RCC 7860 (cell line): ENCODE measurements at regions not wholly inside any gene's neighbourhood (a gene's known extent, or its start where the extent isn't known, plus 50 kb on each side); places are given as distances from the start of the nearest gene placed in this dataset.
"Not testable (repeated sequence)": the region's sequence is repeated elsewhere in the genome, so short reads cannot be mapped to it uniquely, and the experiment has no call there.

Source experiments
- DNase-seq: peaks from one replicate; pipeline ENCODE4 v3.0.0-alpha.2; 2015; ENCODE audit warnings: low spot score
- FAIRE-seq: peaks from 2 replicates; lab custom pipeline; 2012; peaks lifted over from hg19 to GRCh38; lab: Jason Lieb, UNC

DNA sequence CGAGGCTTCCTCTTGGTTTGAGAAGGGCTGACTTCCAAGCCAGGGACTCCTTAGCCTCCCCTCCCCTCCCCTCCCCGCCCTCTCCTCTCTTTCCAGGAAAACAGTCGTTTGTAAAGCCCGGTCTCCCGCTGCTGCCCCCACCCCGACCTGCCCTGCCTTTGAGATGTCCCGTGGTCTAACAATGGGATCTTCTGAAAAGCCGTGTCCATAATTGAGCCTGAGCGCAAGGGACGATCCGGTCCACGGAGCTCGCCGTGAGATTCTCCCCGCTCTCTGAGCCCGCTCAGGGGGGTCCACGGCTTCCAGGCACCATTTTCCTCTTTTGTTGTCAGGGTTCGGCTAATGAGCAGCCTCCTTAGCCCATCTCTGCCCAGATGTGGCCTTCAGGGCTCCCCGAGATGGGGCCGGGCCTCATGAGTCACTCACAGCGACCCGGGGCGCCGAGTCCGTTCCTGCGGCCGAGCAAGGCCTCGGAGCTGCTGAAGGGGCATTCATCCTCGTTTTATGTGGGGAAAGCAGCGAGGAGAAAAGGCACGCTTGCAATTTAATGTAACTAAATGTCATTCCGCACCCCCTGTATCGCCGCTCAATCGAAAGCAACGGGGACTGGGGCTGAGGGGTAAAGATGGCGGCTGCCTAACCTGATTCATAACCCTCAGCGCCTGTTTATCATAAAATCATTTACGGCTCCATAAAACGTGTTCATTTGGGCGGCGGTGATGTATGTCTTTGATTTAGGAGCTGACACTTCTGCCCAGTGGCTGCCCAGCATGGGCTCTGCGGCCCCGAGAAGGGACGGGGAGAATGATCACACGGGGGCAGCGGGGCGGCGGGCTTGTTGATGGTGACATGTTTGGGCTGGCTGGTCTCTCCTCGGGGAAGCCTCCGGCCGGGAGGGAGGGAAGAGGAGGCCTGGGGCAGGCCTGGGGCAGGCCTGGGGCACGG is 232.6 kb upstream of the C1orf174 start:
- FAIRE-seq = no peak
- no peak for DNase-seq

GRCh38 chr1:4133297-4133938 is 233.3 kb upstream of the C1orf174 start:
- FAIRE-seq = no peak
- DNase-seq = no peak

GRCh38 chr1:4133939-4134321 is 233.9 kb upstream of the C1orf174 start:
- DNase-seq = no peak
- no peak for FAIRE-seq

GRCh38 chr1:4135853-4136252 is 235.8 kb upstream of the C1orf174 start:
- not testable (repeated sequence) for FAIRE-seq

GRCh38 chr1:4137621-4138415 is 237.7 kb upstream of the C1orf174 start:
- DNase-seq (no peak), FAIRE-seq (no peak)

More at GRCh38 chr1:4135853-4136252, 235.8 kb upstream of the C1orf174 start:
- DNase-seq = not testable (repeated sequence)

GRCh38 chr1:4139646-4140045 is 239.6 kb upstream of the C1orf174 start:
- DNase-seq (no peak), FAIRE-seq (no peak)

DNA sequence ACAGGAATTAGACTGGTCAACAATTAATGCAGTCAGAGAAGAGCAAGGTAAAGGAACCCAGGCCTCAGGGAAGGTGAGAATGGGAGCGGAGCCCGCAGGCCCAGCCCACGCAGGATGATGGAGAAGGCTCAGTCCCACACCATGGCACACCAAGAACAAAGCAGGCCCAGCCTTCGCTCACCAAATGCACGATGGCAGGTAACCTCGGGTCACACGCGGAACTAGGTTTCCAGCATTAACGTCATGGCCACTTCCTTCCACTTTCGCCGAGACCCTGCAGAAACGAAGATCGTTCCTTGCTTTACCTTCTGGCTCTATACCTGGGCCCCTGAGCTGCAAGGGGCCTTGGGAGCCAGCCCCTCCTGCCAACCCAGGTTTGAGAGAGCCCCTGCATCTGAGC is 240.2 kb upstream of the C1orf174 start:
- FAIRE-seq (no peak), DNase-seq (no peak)

DNA sequence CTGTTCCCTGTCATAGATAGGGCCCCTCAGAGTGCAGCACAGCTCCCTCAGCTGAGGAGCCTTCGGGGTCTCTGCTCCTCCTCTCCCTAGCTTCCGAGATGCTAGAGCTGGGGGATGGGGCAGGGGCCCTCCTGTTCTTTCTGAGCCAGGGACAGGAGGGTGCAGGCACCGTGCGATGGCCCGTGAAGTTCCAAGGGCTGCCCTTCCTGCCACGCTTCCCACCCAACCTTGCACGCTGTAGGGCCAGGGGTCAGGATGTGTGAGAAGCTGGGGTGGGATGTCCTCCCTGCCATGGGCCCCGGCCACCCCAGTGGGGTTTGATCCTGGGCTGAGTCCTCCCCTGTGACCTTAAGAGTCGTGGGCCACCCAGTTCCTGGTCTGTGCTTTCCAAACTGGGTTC is 240.7 kb upstream of the C1orf174 start:
- DNase-seq (no peak), FAIRE-seq (no peak)

GRCh38 chr1:4144349-4144971 is 244.4 kb upstream of the C1orf174 start:
- FAIRE-seq = no peak
- no peak for DNase-seq

DNA sequence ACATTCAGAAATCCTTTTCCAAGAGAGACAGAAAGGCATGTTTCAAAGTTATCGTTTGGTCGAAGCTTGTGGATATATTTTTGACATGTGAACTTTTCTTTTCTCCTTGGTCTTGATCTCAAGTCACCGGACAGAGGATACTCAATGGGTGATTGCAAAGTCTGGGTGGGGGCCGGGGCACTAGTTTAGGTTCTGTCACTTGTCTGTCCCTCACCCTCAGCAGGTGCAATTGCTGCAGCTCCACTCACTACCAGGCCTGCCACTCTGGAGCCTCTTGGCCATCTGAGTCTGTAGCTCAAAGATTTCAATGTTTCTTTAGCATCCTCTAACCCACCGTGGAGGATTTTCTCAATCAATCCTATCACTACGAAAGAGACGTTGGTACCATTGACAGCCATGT is 246.0 kb upstream of the C1orf174 start:
- no peak for DNase-seq
- no peak for FAIRE-seq

DNA sequence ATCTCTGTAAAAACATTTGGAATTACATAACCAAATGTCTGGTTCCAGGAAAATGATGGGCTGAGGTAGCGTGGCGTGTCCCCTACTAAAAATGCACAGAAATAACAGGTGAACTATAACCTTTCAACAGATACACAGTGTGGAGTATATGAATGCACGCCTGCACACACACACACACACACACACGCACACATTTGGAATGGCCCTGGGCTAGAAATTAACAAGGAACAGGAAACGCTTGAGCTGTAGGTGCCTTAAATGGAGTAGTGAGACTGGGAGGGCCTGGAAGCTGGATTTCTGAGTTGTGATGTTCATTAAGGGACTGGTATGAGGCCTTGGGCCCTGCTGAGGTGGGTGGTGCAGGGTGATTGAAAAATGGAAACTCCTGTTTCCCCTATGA is 246.5 kb upstream of the C1orf174 start:
- no peak for FAIRE-seq

DNA sequence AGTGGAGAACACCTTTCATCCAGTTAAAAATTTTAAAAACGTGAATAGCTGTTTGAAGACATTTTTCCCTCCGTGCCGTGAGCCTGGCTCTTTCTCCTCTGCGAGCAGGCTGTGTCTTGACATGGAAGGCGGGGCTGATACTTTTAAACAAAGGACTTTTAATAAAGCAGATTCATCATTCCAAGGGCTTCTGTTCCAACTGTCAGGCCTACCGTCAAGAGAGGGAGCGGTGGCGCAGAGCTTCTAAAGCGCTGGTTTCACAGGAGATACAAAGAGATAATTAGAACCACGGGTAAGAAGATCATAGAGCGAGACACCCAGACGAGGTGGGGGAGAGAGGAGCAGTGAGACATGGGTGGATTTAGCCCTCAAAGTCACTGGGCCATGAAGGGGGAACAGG is 247.4 kb upstream of the C1orf174 start:
- DNase-seq (no peak), FAIRE-seq (no peak)

More for the DNA sequence above, 246.5 kb upstream of the C1orf174 start:
- DNase-seq = no peak

GRCh38 chr1:4149281-4149680 is 249.2 kb upstream of the C1orf174 start:
- FAIRE-seq (no peak), DNase-seq (no peak)

GRCh38 chr1:4149831-4150230 is 249.8 kb upstream of the C1orf174 start:
- DNase-seq = no peak
- no peak for FAIRE-seq

GRCh38 chr1:4150262-4150661 is 250.2 kb upstream of the C1orf174 start:
- FAIRE-seq = no peak

DNA sequence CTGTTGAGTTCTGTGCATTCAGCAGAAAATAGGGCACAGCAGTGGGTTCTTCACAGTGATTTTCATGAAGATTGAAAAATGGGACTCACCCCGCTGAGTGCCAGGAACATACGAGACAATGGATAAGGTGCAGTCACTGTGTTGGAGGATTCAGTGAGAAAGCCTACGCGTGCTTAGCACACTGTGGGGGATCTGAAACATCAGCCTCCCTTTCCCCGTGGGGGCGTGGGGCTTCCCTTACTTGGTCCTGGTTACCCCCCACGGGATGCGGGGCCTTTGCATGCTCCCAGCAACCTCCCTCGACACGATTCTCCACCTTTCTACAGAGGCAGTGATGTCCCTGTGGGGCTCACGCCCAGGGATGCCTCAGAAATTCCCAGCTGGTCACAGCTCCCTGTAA is 252.2 kb upstream of the C1orf174 start:
- FAIRE-seq = no peak

More at GRCh38 chr1:4150262-4150661, 250.2 kb upstream of the C1orf174 start:
- DNase-seq = no peak

DNA sequence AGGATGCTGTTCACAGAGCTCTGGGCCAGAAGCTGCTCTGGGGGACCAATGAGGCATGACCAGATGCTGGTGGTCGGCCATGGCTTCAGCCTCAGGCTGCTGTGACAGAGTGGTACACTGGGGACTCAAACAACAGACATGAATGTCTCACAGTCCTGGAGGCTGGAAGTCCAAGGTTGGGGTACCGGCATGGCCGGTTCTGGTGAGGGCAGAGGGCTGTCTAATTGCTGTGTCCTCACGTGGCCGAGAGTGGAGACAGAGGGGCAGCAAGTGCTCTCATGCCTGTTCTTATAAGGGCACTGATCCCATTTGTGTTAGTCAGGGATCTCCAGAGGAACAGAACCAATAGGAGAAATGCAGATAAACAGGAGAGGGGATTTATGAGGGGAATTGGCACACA is 253.5 kb upstream of the C1orf174 start:
- FAIRE-seq (no peak), DNase-seq (no peak)

More for the DNA sequence above, 252.2 kb upstream of the C1orf174 start:
- DNase-seq = no peak

DNA sequence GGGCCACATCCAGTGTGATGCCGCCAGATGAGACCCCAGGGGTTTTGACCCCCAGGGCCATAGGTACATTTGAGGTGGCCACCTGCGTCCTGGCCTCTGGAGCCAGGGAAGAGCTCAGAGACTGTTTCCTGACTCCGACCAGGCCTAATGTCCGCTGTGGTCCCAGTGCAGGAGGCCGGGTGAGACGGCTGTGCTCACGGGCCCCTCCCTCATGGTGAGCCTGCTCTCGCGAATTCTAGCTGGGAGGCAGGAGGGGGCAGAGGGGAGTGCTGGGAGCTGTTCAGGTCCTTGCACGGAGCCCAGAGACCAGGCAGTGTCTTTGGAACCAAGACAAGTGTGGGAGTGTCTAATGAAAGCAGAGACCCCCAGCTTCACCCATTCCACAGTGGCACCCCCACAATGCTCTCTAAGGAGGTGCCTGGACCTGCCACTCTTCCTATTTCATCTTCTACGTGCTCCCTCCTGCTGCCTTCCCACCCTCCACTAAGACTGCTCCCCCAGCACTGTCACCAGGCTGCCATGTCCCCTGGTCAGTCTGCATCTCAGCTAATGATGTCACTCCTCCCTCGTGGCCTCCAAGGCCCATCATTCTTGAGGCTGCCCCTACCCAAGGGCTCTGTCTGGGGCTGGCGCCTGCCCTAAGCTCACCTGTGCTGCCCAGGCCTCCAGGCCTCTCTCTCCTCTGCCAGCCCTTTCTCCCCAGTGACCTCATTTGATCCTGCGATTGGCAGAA is 256.3 kb upstream of the C1orf174 start:
- no peak for FAIRE-seq

GRCh38 chr1:4160181-4160580 is 260.1 kb upstream of the C1orf174 start:
- FAIRE-seq (no peak), DNase-seq (no peak)

More for the DNA sequence above, 256.3 kb upstream of the C1orf174 start:
- DNase-seq = no peak

GRCh38 chr1:4161366-4162006 is 261.4 kb upstream of the C1orf174 start:
- DNase-seq (no peak), FAIRE-seq (no peak)
